ENCODE measurements at regions not wholly inside any gene's neighbourhood (a gene's known extent, or its start where the extent isn't known, plus 50 kb on each side); places are given as distances from the start of the nearest gene placed in this dataset.
"Not testable (repeated sequence)": the region's sequence is repeated elsewhere in the genome, so short reads cannot be mapped to it uniquely, and the experiment has no call there.

DNA sequence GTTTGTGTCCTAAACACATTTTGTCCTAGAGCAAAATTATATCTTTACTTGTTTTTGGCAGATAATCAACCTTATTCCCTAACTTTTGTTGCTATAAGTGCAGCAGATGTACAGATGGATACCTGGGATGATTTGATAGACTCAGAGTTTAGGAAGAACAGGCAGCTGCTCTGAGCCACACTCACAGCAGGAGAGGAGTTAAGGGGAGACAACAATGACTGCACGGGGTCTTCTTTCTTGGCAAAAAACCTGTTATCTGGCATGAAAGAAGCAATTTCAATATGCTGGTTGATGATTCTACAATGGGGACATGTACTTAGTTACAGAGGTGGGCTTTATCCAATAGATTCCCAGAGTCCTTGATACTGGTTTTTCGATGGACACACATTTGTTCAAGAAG, 258.9 kb upstream of the PCDH9 start:
- Mint-ChIP-seq H3K36me3 (no peaks in the 10 kb centered on the region), H3K27me3 (no peaks in the 10 kb centered on the region), H3K4me3 (no peak overlapping the region), H3K9me3 (ENCODE audit: low read depth) (no peaks in the 10 kb centered on the region), H3K4me1 (no peaks in the 10 kb centered on the region), H3K27ac (no peak overlapping the region)
- ATAC-seq (no peak), DNase-seq (no peak)
- CTCF ChIA-PET = no interaction called here

DNA sequence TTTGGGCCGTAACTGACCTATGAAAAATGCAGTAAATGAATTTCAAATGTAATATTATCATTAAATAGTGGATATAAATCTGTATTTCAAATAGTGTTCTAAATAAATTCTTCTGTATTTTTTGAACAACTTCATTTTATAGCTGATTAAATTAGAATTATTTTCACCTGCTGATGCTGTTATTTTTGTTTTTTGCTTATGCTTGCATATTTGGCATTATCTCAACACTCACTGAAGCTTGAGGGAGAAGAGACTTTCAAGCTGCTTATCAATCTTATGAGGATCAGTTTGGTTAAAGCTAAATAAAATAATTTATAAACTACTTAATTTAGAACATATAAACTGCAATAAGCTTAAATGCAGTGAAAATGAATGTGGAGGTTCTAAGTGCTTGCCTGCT, 251.3 kb upstream of the PCDH9 start:
- ATAC-seq = no peak
- no peak for DNase-seq
- Mint-ChIP-seq H3K27ac (no peak overlapping the region), H3K4me1 (no peaks in the 10 kb centered on the region), H3K4me3 (no peak overlapping the region), H3K27me3 (no peaks in the 10 kb centered on the region), H3K9me3 (ENCODE audit: low read depth) (peaks cover 6% of the 10 kb centered on the region), H3K36me3 (no peaks in the 10 kb centered on the region)
- CTCF ChIA-PET = no interaction called here

DNA sequence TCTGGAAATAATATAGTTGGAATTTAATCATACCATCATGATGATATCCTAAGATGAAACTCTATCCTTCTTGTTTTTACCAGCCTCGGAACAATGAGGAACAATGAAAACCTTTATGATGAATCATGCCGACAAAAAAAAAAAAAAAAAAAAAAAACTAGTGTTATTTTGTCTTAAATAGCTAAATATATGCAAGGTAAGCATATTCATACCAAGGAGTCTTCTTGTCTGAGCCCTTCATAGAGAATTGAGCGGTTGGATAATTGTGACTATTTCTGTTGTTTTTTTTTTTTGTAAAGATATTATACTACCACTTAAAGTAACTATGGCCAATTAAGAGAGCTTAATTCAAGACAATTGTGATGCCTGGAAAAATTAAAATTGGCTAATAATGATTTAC, 244.0 kb upstream of the PCDH9 start:
- Mint-ChIP-seq H3K4me3 (no peak overlapping the region), H3K27ac (no peak overlapping the region), H3K9me3 (ENCODE audit: low read depth) (peaks cover 6% of the 10 kb centered on the region), H3K4me1 (no peaks in the 10 kb centered on the region), H3K27me3 (no peaks in the 10 kb centered on the region), H3K36me3 (no peaks in the 10 kb centered on the region)
- ATAC-seq (no peak), DNase-seq (no peak)
- CTCF ChIA-PET = no interaction called here

DNA sequence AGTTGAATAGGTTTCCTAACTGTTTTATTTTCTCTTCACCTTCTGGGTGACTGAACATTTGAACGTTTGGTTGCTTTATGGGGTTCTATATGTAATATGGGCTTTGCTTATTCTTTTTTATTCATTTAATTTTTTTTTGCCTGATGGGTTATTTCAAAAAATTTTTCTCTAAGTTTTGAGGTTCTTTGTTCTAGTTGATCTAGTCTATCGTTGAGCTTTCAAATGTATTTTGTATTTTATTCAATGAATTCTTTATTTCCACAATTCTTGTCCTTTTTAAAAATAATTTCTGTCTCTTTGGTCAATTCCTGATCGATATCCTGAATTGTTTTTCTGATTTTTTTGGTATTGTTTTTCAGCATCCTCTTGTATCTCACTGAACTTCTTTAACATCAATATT, 239.5 kb upstream of the PCDH9 start:
- ATAC-seq (no peak), DNase-seq (no peak)
- CTCF ChIA-PET = no interaction called here
- Mint-ChIP-seq H3K27me3 (no peaks in the 10 kb centered on the region), H3K4me1 (no peaks in the 10 kb centered on the region), H3K36me3 (no peaks in the 10 kb centered on the region), H3K27ac (no peak overlapping the region), H3K9me3 (ENCODE audit: low read depth) (peaks cover 14% of the 10 kb centered on the region), H3K4me3 (no peak overlapping the region)

DNA sequence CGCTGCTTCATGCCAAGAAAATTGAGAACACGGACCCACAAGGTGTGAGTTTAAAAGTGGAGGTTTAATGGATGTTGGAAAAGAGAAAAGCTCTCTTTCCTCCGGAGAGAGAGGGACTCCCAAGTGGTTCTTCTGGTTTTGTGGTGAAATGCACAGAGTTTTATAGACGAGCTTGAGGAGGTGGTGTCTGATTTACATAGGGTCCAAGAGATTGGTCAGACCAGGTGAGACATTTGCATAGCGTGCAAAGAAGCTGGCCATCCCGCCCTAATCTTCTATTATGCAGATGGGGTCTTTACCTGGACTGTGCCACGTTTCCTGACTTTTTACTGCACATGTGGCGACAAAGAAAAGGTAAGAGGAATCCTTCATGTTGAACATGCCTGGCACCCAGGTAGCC, 236.4 kb upstream of the PCDH9 start:
- DNase-seq = no peak
- no peaks in the 10 kb centered on the region for H3K36me3 Mint-ChIP-seq
- no peaks in the 10 kb centered on the region for H3K4me1 Mint-ChIP-seq
- CTCF ChIA-PET = no interaction called here
- H3K4me3 Mint-ChIP-seq = no peak overlapping the region
- peaks cover 12% of the 10 kb centered on the region for H3K9me3 Mint-ChIP-seq (ENCODE audit: low read depth)
- no peak for ATAC-seq
- H3K27ac Mint-ChIP-seq = no peak overlapping the region
- no peaks in the 10 kb centered on the region for H3K27me3 Mint-ChIP-seq

DNA sequence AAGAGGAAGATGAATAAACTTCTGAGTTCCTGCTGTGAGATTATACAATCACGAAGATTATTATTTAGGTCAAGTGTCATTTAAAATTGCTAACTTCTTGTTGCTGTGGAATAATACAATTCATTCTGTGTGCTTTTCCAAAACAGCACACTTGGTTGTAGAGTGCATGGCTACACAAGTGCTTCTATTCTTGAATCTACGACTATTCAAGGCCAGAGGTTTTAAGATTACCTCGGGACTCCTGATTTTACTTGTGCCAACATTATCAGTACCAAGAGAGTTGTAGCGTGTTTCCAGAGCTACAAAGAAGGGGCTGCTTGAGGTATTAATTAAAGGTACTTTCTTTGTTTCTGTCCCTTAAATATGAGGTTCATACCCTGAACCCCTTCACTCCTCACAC, 234.0 kb upstream of the PCDH9 start:
- DNase-seq (no peak), ATAC-seq (no peak)
- Mint-ChIP-seq H3K9me3 (ENCODE audit: low read depth) (peaks cover 8% of the 10 kb centered on the region), H3K27ac (no peak overlapping the region), H3K4me3 (no peak overlapping the region), H3K27me3 (no peaks in the 10 kb centered on the region), H3K4me1 (no peaks in the 10 kb centered on the region), H3K36me3 (no peaks in the 10 kb centered on the region)
- CTCF ChIA-PET = no interaction called here

DNA sequence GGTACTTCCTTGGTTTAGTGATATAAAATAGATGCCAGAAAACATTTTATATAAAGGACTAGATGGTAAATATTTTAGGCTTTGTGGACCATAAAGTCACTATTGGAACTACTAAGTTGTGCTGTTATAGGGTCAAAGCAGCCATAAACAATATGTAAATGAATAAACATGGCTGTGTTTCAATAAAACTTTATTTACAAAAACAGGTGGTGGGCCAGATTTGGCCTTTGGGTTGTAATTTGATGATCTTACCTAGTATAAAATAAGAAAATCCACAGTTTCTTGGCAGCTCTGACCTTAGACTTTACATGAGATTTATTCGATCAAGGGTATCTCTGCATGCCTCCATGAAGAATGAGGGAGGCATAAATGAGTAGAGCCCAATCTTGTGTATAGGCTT, 232.0 kb upstream of the PCDH9 start:
- CTCF ChIA-PET = no interaction called here
- H3K4me3 Mint-ChIP-seq = no peak overlapping the region
- ATAC-seq = no peak
- no peak for DNase-seq
- H3K27me3 Mint-ChIP-seq = no peaks in the 10 kb centered on the region
- peaks cover 7% of the 10 kb centered on the region for H3K9me3 Mint-ChIP-seq (ENCODE audit: low read depth)
- H3K4me1 Mint-ChIP-seq = no peaks in the 10 kb centered on the region
- no peaks in the 10 kb centered on the region for H3K36me3 Mint-ChIP-seq
- H3K27ac Mint-ChIP-seq = no peak overlapping the region

DNA sequence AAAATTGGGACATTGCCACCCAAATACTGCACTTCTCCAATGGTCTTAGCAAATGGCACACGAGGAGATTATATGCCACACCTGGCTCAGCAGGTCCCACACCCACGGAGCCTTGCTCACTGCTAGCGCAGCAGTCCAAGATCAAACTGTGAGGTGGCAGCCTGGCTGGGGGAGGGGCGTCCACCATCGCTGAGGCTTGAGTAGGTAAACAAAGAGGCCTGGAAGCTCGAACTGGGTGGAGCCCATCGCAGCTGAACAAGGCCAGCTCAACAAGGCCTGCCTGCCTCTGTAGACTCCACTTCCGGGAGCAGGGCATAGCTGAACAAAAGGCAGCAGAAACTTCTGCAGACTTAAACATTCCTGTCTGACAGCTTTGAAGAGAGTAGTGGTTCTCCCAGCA, 222.4 kb upstream of the PCDH9 start:
- H3K4me1 Mint-ChIP-seq, DNase-seq, ATAC-seq, H3K36me3 Mint-ChIP-seq, H3K27ac Mint-ChIP-seq, H3K27me3 Mint-ChIP-seq, H3K4me3 Mint-ChIP-seq: not testable (repeated sequence)
- peaks cover 11% of the 10 kb centered on the region for H3K9me3 Mint-ChIP-seq (ENCODE audit: low read depth)
- CTCF ChIA-PET = interaction anchor here (1.1 kb wide), 1 partner anchor 561 kb away, joined by 3 read pairs; no protein-coding TSS in a partner anchor

DNA sequence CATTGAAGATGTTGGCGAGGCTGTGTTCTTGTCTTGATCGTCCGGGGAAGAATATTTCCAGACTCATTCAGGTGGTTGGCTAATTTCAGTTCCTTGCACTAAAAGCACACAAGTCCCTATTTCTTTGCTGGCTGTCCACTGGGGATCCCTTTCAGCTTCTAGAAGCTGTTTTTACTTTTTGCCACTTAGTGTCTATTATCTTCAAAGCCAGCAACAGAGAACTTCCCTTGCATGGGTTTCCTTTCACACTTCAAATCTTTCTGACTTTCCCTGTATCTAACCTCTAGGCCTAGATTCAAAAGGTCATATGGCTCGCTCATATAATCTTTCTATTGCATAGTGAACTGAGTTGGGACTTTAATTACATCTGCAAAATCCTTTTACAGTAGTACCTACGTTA, 215.3 kb upstream of the PCDH9 start:
- no peak for ATAC-seq
- Mint-ChIP-seq H3K4me1 (no peaks in the 10 kb centered on the region), H3K36me3 (no peaks in the 10 kb centered on the region), H3K4me3 (no peak overlapping the region), H3K9me3 (ENCODE audit: low read depth) (no peaks in the 10 kb centered on the region), H3K27me3 (no peaks in the 10 kb centered on the region), H3K27ac (no peak overlapping the region)
- CTCF ChIA-PET = no interaction called here
- no peak for DNase-seq

DNA sequence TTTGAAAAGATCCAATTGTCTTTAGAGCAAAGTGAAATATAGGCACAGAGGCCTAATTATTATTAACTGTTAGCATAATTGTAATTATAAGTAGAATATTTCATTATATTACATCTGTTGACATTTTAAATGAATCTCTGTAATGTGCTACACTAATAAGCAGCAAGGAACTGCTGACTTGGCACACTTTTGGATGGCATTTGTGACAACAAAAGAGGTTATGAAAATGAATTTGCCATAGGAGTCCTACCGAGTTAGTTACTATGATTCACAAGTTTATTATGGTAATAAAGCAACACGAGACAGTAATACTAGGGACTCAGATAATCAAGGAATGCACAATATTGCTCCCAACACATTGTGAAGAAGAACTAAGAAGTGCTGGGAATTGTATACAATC, 213.8 kb upstream of the PCDH9 start:
- no peak for ATAC-seq
- no peaks in the 10 kb centered on the region for H3K27me3 Mint-ChIP-seq
- no peak overlapping the region for H3K4me3 Mint-ChIP-seq
- H3K36me3 Mint-ChIP-seq = no peaks in the 10 kb centered on the region
- no peaks in the 10 kb centered on the region for H3K9me3 Mint-ChIP-seq (ENCODE audit: low read depth)
- H3K27ac Mint-ChIP-seq = no peak overlapping the region
- DNase-seq = no peak
- no peaks in the 10 kb centered on the region for H3K4me1 Mint-ChIP-seq
- CTCF ChIA-PET = no interaction called here

DNA sequence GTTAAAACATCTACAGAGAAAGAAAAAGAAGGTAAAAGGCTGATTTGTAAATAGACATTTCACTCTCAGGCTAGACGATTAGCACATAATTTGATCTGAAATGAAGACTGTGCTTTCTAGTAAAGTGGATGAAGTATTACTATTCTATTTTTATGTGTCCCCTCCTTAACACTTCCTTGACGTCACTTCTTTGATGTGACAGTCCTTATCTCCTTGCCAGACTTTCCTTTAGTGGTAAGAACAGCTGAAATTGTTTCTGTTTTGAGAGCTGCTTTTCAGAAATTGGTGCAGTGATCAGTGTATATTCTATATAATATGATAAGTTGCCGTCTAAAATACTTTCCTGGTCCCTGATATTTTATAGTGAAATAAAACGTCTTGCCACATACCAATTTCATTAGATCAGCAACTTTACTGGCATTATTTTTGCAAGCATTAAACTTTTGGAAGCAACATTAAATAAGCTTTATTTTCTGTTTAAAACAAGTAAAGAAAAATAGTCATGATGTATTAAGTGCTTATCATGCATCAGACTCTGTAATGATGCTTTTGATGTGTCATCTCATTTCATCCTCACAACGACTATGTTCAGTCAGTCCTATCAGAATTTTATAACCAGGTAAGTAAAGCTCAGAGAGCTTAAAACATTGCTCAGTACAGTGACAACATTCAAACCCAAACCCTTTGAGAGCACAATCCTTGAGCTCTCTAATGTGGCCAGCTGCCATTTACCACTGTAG, 210.3 kb upstream of the PCDH9 start:
- no peaks in the 10 kb centered on the region for H3K36me3 Mint-ChIP-seq
- DNase-seq = no peak
- H3K27me3 Mint-ChIP-seq = no peaks in the 10 kb centered on the region
- CTCF ChIA-PET = no interaction called here
- no peak overlapping the region for H3K27ac Mint-ChIP-seq
- no peaks in the 10 kb centered on the region for H3K9me3 Mint-ChIP-seq (ENCODE audit: low read depth)
- no peak for ATAC-seq
- H3K4me1 Mint-ChIP-seq = no peaks in the 10 kb centered on the region
- H3K4me3 Mint-ChIP-seq = no peak overlapping the region

DNA sequence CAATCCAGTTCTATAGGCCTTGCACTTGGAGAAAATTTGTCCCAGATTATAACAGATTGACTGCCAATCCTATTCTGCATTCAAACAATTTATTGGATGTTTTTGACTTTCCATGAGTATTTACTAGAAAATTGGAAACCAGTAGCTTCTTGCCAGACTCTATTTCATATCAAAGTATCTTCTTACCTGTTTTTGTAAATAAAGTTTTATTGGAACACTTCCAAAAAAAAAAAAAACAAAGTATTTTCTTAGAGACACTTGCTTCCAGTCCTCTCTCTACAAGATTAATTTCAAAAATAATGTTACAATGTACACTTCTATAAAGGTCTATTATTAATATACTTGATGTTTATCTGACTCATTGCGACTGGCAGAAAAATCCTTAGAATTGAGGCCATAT, 209.2 kb upstream of the PCDH9 start:
- Mint-ChIP-seq H3K36me3 (no peaks in the 10 kb centered on the region), H3K9me3 (ENCODE audit: low read depth) (no peaks in the 10 kb centered on the region), H3K27me3 (no peaks in the 10 kb centered on the region), H3K4me1 (no peaks in the 10 kb centered on the region), H3K27ac (no peak overlapping the region), H3K4me3 (no peak overlapping the region)
- CTCF ChIA-PET = no interaction called here
- ATAC-seq = no peak
- DNase-seq = no peak

DNA sequence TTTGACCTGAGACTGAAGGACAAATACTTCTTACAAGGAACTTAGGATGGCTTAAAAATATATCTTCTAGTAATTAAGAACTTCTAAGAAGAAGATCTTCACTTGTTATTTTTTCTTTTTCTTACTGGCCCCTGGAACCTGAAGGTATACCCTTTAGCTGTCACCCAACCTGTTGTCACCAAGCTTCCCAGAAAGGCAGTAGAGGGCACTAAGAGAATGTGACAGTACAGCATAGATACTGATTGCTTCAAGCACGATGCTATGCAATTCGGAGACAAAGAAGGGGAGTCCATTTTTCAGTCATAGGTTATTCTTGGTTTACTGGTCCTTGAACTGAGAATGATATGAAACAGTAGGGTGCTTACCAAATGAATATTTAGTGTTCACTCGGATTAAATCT, 208.3 kb upstream of the PCDH9 start:
- Mint-ChIP-seq H3K27ac (no peak overlapping the region), H3K4me1 (no peaks in the 10 kb centered on the region), H3K36me3 (no peaks in the 10 kb centered on the region), H3K27me3 (no peaks in the 10 kb centered on the region), H3K4me3 (no peak overlapping the region), H3K9me3 (ENCODE audit: low read depth) (no peaks in the 10 kb centered on the region)
- ATAC-seq (no peak), DNase-seq (no peak)
- CTCF ChIA-PET = no interaction called here

DNA sequence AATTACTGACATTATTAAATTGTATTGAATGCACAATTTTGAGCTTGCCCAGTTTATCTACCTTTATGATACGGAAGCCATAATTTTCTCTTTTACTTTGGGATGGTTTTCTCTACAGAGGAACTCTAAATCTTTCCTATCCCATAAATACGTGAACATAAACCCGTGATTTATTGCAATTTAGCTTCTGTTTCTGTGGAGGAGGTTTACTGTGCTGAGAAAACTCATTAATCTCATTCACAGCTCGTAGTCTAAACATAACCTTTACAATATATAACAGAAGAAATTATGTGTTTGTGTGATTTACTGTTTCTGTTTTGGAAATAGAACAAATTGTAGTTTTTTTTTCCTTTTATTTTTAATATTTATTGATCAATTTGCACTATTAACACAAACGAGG, 207.1 kb upstream of the PCDH9 start:
- no peaks in the 10 kb centered on the region for H3K27me3 Mint-ChIP-seq
- CTCF ChIA-PET = no interaction called here
- H3K4me3 Mint-ChIP-seq = no peak overlapping the region
- ATAC-seq = no peak
- no peak overlapping the region for H3K27ac Mint-ChIP-seq
- DNase-seq = no peak
- H3K9me3 Mint-ChIP-seq (ENCODE audit: low read depth) = no peaks in the 10 kb centered on the region
- no peaks in the 10 kb centered on the region for H3K4me1 Mint-ChIP-seq
- H3K36me3 Mint-ChIP-seq = no peaks in the 10 kb centered on the region

DNA sequence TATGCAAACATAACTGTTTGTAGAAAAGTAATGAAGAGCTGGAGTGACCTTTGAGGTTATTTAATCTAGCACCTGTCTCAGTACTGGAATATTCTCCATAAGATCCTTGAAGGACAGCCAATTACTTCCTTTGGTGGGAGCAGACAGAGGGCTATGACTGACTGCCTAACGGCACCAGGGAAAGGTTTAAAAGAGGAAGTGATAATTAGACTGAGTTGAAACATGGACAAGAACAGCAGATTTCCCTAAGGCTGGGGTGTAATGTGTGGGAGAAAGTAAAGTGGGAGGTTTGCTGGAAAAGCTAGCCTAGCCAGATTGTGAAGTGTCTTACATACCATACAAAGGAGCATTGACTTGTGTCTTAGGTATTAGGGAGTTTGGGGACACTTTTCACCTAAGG, 191.3 kb upstream of the PCDH9 start:
- CTCF ChIA-PET = no interaction called here
- no peak for ATAC-seq
- Mint-ChIP-seq H3K4me3 (no peak overlapping the region), H3K9me3 (ENCODE audit: low read depth) (no peaks in the 10 kb centered on the region), H3K27ac (no peak overlapping the region), H3K36me3 (no peaks in the 10 kb centered on the region), H3K4me1 (no peaks in the 10 kb centered on the region), H3K27me3 (no peaks in the 10 kb centered on the region)
- no peak for DNase-seq

Data from activated CD8-positive, alpha-beta memory T cell treated with anti-CD3 and anti-CD28 coated beads, Interleukin-2, amount 10 ng/mL, durations not matched to agents 7 days and 5 days (primary cell).